HepG2 (cell line): ENCODE measurements at regions not wholly inside any gene's neighbourhood (a gene's known extent, or its start where the extent isn't known, plus 50 kb on each side); places are given as distances from the start of the nearest gene placed in this dataset.

ENCODE experiments used
- ATF5 ChIP-seq: sonication (generic); formaldehyde crosslinking; IDR thresholded peaks from 2 replicates; pipeline ENCODE4 v1.4.0; 2020; ENCODE audit warnings: mild to moderate bottlenecking, low read depth, missing genetic modification reagents
- CREB1 ChIP-seq, 2 experiments: fragments of 450-650 bp in 1 of 2; IDR thresholded peaks; 2 replicates each; pipeline ENCODE4 v1.6.1; 2016 to 2017; ENCODE audit warnings: control low read depth in 1 of 2, mild to moderate bottlenecking in 1 of 2, missing compliant biosample characterization in 1 of 2, missing genetic modification characterization in 1 of 2
- CTCF ChIP-seq: sonication (generic); formaldehyde crosslinking; IDR thresholded peaks from 2 replicates; pipeline ENCODE4 v1.5.0; 2020; ENCODE audit warnings: mild to moderate bottlenecking, missing genetic modification reagents, moderate library complexity
- ESRRA ChIP-seq: sonication (generic); formaldehyde crosslinking; IDR thresholded peaks from 2 replicates; pipeline ENCODE4 v1.5.1; 2020; ENCODE audit warnings: mild to moderate bottlenecking, low read depth, missing genetic modification reagents
- KLF16 ChIP-seq, 2 experiments: sonication (generic) in 1 of 2; formaldehyde crosslinking in 1 of 2; IDR thresholded peaks; 2 replicates each; pipeline versions ENCODE4 v1.6.1 to v1.8.0; 2016 to 2023; ENCODE audit warnings: missing genetic modification reagents in 2 of 2, missing compliant biosample characterization in 1 of 2
- ZFP36 ChIP-seq: fragments of 150-350 bp; IDR thresholded peaks from 2 replicates; pipeline ENCODE4 v1.6.1; 2018; ENCODE audit warnings: borderline replicate concordance, low read length, low read depth; ENCODE audit not compliant: partially characterized antibody

- TF ChIP-seq ESRRA (CRISPR knock-in tag) (no peak), CTCF (CRISPR knock-in tag) (no peak), KLF16 (CRISPR knock-in tag; IDR thresholded peaks at IDR 0.05) (no peak), ZFP36 (no peak), CREB1 (IDR thresholded peaks at IDR 0.05) (no peak), CREB1 (CRISPR knock-in tag; IDR thresholded peaks at IDR 0.05) (no peak), ATF5 (no peak)
Measured at GRCh38 chr1:201650623-201650933, 111.7 kb downstream of the NAV1 start.
